Activated T-cell treated with anti-CD3 and anti-CD28 coated beads, Interleukin-2, amount 50 U/mL, for 72 hours (primary cell): ENCODE measurements at regions not wholly inside any gene's neighbourhood (a gene's known extent, or its start where the extent isn't known, plus 50 kb on each side); places are given as distances from the start of the nearest gene placed in this dataset.

Experiments used
- ATAC-seq, 2 donors: fragments of 150-1000 bp; cut with Tn5 transposase; replicated peaks in 1 of 2; 2 replicates each; pipeline ENCODE4 v1.10.0; 2021; ENCODE audit warnings: moderate library complexity in 2 of 2, mild to moderate bottlenecking in 1 of 2
- DNase-seq, 2 donors: peaks; one replicate each; pipeline ENCODE4 v3.0.0; 2021 to 2022; ENCODE audit warnings: mixed read lengths in 1 of 2
- H3K27ac Mint-ChIP-seq: one replicate; pipeline ENCODE4 v1.8.0; 2022; ENCODE audit warnings: mild to moderate bottlenecking, moderate library complexity, mixed read lengths
- H3K27me3 Mint-ChIP-seq: one replicate; pipeline ENCODE4 v1.8.0; 2022; ENCODE audit warnings: low read depth, mixed read lengths
- H3K36me3 Mint-ChIP-seq, 2 donors: one replicate each; pipeline ENCODE4 v1.8.0; 2022; ENCODE audit warnings: mixed read lengths in 2 of 2, mild to moderate bottlenecking in 1 of 2; ENCODE audit not compliant: insufficient read depth in 2 of 2
- H3K4me1 Mint-ChIP-seq: one replicate; pipeline ENCODE4 v1.8.0; 2022; ENCODE audit warnings: low read depth, mixed read lengths
- H3K4me3 Mint-ChIP-seq, 2 donors: one replicate each; pipeline ENCODE4 v1.8.0; 2022; ENCODE audit warnings: mild to moderate bottlenecking in 2 of 2, mixed read lengths in 2 of 2, moderate library complexity in 2 of 2
- H3K9me3 Mint-ChIP-seq, 2 donors: one replicate each; pipeline ENCODE4 v1.8.0; 2022; ENCODE audit warnings: mixed read lengths in 2 of 2

DNA sequence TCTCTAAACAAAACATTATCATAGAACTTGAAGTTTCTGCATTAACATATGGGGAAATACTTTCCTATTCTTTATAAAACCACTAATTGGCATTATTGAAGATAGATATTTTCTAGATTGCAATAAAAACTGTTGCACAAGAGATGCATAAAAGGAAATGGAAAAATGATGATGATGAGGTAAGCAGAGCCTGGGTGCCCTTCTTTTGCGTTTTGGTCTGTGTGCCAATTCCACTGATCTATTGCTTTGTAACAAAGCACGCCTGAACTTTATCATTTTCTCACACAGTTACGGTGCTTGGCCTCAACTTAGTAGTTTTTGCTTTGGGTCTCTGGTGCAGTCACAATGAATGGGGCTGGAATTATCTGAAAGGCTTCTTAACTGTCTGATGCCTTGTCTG lies 450.5 kb downstream of the MAFB start:
- Mint-ChIP-seq H3K9me3 (peaks cover 0 to 2% of the 10 kb centered on the region in 2 donors), H3K4me1 (no peaks in the 10 kb centered on the region), H3K27me3 (no peaks in the 10 kb centered on the region), H3K36me3 (no peaks in the 10 kb centered on the region), H3K27ac (no peak overlapping the region), H3K4me3 (no peak overlapping the region)
- DNase-seq (no peak), ATAC-seq (no peak)

DNA sequence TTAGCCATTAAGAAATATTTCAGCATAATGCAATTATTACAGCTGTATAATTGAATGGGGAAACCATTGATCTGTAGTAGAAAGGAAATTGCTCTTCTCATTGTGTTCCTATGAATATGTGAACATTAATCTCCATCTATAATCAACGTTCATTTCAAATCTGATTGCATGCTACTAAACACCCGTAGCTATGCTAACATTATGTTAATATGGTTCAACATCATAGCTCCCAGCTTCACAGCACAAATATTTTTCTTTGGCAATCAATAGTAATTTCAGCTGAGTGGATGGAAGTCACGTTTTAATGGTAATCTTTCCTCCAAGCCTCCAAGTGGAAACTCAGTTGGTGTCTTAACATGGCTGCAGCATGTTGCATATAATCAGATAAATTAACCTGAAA lies 454.4 kb downstream of the MAFB start:
- Mint-ChIP-seq H3K27me3 (no peaks in the 10 kb centered on the region), H3K4me3 (no peak overlapping the region), H3K9me3 (peaks cover 2% of the 10 kb centered on the region in 2 donors), H3K27ac (no peak overlapping the region), H3K36me3 (no peaks in the 10 kb centered on the region), H3K4me1 (no peaks in the 10 kb centered on the region)
- ATAC-seq (no peak), DNase-seq (no peak)

DNA sequence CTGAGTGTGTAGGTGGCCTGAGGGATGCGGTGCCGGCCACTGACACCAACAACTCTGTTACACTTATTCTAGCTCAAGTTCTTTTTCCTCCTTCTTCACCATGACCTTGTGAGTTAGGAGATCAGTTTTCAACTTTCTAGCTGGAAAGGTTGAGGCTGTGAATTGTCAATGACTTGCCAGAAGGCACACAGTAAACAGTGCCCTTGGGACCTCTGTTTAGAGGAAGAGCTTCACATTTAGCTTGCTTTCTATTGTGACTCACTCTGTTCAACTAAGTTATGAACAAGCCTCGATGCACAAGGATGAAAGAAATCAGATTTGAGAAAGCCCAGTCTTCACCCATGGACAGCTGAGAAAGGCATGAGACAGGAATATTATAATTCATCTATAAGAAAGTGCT lies 455.6 kb downstream of the MAFB start:
- Mint-ChIP-seq H3K9me3 (peaks cover 2% of the 10 kb centered on the region in 2 donors), H3K36me3 (no peaks in the 10 kb centered on the region), H3K4me1 (no peaks in the 10 kb centered on the region), H3K27ac (no peak overlapping the region), H3K27me3 (no peaks in the 10 kb centered on the region), H3K4me3 (no peak overlapping the region)
- DNase-seq (no peak), ATAC-seq (no peak)

DNA sequence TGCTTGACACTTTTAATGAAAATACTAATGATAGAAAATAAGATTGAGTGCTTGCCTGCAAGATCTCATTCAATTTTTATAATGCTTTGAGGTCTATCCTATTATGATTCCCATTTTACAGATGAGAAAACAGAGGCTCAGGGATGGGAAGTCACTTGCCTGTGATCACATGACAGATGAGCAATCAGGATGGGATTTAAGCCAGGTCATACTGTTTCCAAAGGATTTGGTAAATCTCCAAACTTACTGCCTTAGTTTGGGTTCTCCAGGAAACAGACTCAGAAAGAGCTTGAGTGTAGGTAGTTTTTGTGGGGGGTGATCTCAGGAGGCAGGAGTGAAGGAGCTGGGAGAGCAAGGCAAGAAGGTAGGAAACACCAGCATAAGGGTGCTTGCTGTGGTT lies 456.3 kb downstream of the MAFB start:
- Mint-ChIP-seq H3K36me3 (no peaks in the 10 kb centered on the region), H3K4me3 (no peak overlapping the region), H3K27me3 (no peaks in the 10 kb centered on the region), H3K9me3 (peaks cover 2% of the 10 kb centered on the region in 2 donors), H3K27ac (no peak overlapping the region), H3K4me1 (no peaks in the 10 kb centered on the region)
- ATAC-seq = no peak
- DNase-seq = no peak

DNA sequence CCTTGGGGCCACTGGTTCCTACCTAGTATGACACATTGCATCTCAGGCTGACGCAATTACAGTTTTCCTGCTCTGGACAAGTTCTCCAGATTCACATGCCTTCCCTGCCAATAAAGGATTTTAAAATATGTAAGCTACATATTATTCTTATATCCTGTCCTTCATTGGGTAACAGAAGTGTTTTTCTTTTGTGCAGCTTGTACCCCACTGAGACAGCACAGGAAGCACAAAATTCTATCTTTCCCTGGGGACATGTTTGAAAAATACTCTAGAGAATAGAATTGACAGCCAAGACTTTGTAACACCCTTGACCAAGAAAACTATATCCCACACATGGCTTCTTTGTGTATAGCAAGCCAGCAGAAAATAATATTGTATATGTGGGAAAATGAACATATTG lies 456.8 kb downstream of the MAFB start:
- Mint-ChIP-seq H3K27ac (no peak overlapping the region), H3K9me3 (peaks cover 2% of the 10 kb centered on the region in 2 donors), H3K27me3 (no peaks in the 10 kb centered on the region), H3K4me1 (no peaks in the 10 kb centered on the region), H3K4me3 (no peak overlapping the region), H3K36me3 (no peaks in the 10 kb centered on the region)
- DNase-seq (no peak), ATAC-seq (no peak)

DNA sequence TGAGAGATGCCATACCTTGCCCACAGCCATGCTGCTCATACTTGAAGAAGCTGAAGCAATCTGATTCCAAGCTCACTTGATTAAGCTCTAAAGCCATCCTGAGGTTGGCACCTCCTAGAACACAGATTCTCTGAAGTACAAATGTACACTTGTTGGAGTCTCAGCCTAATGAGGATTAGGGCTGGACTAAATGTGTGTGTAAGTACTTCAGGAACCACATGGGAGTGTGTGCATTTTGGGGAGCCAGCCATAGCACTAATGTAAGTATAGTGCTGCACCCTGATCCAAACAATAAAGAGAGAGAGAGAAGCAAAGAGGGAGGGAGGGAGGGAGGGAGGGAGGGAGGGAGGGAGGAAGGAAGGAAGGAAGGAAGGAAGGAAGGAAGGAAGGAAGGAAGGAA lies 458.6 kb downstream of the MAFB start:
- peaks cover 2% of the 10 kb centered on the region in 2 donors for H3K9me3 Mint-ChIP-seq
- no peak overlapping the region for H3K27ac Mint-ChIP-seq
- no peaks in the 10 kb centered on the region for H3K27me3 Mint-ChIP-seq
- ATAC-seq (no peak), DNase-seq (no peak)
- H3K36me3 Mint-ChIP-seq = no peaks in the 10 kb centered on the region
- H3K4me3 Mint-ChIP-seq = no peak overlapping the region
- H3K4me1 Mint-ChIP-seq = no peaks in the 10 kb centered on the region

DNA sequence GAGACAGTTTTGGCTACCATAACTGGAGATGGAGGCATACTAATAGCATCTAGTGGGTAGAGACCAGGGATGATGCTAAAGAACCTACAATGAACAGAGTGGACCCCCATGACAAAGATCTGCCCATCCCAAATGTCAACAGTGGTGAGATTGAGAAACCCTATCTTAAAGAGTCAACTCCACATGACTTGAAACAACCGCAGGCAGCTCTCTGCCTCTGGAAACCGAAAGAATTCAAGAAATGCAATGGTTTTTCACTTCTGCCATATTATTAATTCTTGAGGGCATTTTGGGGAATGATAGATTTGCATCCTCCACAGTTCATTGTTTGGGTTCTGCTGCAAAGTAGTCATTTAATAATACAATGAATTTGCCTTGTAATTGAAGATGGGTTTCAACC lies 463.4 kb downstream of the MAFB start:
- Mint-ChIP-seq H3K27ac (no peak overlapping the region), H3K36me3 (no peaks in the 10 kb centered on the region), H3K9me3 (peaks cover 0 to 2% of the 10 kb centered on the region in 2 donors), H3K4me3 (no peak overlapping the region), H3K4me1 (no peaks in the 10 kb centered on the region), H3K27me3 (no peaks in the 10 kb centered on the region)
- DNase-seq (no peak), ATAC-seq (no peak)

DNA sequence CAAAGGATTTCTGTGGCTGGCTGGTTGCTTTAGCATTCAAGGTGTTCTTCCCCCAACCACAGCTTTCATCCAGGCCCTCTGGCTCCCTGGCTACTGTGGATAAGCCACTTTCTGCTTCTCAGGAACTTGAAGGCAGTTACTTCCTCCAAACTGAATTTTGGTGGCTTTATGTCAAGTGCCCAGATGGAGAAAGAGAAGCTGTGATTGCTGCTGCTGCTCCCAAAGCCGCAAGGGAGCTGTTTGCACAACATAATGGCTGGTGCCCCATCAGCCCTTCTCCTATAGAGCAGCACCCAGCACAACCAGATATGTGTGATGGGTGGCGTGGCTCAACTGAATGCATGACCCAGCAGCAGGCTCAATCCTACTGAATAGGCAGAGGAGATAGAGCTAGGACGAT lies 465.2 kb downstream of the MAFB start:
- no peaks in the 10 kb centered on the region for H3K9me3 Mint-ChIP-seq
- H3K4me3 Mint-ChIP-seq = no peak overlapping the region
- no peak for DNase-seq
- no peaks in the 10 kb centered on the region for H3K4me1 Mint-ChIP-seq
- H3K36me3 Mint-ChIP-seq = no peaks in the 10 kb centered on the region
- H3K27me3 Mint-ChIP-seq = no peaks in the 10 kb centered on the region
- ATAC-seq = no peak
- no peak overlapping the region for H3K27ac Mint-ChIP-seq

DNA sequence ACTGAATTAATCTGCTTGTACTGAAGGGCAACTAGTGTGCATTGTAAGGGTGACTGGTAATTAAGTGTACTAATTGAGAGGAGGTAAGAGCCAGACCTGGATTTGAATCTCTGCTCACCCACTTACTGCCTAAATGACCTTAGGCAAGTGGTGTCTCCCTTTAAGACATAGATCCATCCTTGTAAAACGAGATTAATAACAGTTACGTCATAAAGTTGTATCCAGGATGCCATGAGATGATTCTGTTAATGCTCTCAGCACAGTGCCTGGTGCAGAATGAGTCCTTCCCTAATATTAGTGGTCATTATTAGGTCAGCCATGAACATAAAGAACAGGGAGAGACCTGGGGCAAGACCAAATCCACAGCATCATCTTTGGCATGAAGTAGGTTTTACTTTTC lies 470.1 kb downstream of the MAFB start:
- no peaks in the 10 kb centered on the region for H3K4me1 Mint-ChIP-seq
- peaks cover 2 to 5% of the 10 kb centered on the region in 2 donors for H3K9me3 Mint-ChIP-seq
- H3K4me3 Mint-ChIP-seq = no peak overlapping the region
- DNase-seq (no peak), ATAC-seq (no peak)
- H3K36me3 Mint-ChIP-seq = no peaks in the 10 kb centered on the region
- no peak overlapping the region for H3K27ac Mint-ChIP-seq
- H3K27me3 Mint-ChIP-seq = no peaks in the 10 kb centered on the region

DNA sequence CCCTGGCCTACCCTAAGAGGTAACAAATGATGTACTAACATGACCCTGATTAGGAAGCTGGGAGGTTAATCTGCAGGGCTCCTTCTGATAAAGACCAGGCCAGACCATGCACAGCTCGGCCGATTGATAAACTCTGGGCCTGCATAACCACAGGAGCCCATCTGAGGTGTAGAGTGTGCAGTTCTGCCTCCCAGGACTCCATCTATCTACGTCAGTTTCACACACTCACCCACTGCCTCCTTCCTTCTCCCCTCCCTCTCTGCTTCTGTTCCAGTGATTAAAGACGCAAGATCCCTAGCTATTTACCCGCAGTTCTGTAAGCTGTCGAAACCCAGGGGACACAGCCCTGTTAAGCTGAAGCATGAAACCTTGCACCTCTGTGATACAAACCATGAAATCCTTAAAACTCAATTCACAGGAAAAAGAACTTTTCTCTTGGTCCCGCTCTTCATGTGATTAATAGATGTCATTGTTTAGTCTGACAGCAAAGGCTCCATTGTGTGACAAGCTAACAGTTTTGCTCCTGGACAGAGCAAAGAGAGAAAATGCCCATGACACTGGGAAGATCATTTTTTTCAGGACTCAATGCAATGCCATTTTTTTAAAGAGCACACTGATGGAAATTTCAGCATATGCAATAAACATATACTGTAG lies 470.6 kb downstream of the MAFB start:
- no peak for ATAC-seq
- Mint-ChIP-seq H3K27ac (no peak overlapping the region), H3K27me3 (no peaks in the 10 kb centered on the region)

DNA sequence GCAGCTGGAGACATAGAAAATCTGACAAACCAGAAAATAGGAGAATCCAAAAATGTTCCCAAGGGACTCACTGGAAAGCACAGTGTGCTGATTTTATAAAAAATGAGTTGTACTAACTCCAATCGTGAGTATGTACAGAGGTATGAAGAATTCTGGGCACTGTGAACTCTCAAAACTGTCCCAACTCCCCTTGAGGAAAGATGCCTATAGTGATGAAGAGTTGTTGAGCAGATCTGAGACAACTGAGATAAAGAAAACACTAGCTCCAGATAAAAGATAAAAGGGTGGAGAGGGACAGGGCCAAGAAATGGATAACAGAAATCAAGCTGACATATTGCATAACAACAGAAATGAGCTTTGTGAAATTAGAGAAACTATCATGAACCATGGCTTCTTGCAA lies 481.4 kb downstream of the MAFB start:
- DNase-seq (no peak), ATAC-seq (no peak)
- Mint-ChIP-seq H3K36me3 (no peaks in the 10 kb centered on the region), H3K9me3 (no peaks in the 10 kb centered on the region), H3K4me3 (no peak overlapping the region), H3K27ac (no peak overlapping the region), H3K4me1 (no peaks in the 10 kb centered on the region), H3K27me3 (no peaks in the 10 kb centered on the region)

More for the DNA sequence above, 470.6 kb downstream of the MAFB start:
- no peak overlapping the region for H3K4me3 Mint-ChIP-seq
- H3K36me3 Mint-ChIP-seq = no peaks in the 10 kb centered on the region
- peaks cover 2 to 5% of the 10 kb centered on the region in 2 donors for H3K9me3 Mint-ChIP-seq
- no peak for DNase-seq
- no peaks in the 10 kb centered on the region for H3K4me1 Mint-ChIP-seq

DNA sequence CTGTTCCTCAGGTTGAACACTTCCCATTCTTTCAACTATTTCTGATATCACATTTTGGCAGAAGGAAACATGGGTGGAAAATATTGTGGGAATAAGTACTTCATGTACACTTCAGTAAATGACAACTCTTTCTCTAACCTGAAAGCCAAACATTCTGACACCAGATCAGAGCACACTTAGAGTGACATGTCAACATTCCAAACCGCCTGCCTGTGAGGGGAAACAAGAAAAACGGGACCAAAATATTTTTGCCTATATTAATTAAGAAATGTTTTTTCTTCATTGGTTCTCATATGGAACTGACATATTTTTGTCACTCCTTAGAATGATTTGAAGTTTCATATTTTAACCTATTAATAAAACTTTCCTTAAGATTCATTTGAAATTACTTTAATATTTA lies 483.1 kb downstream of the MAFB start:
- no peaks in the 10 kb centered on the region for H3K36me3 Mint-ChIP-seq
- ATAC-seq (no peak), DNase-seq (no peak)
- no peaks in the 10 kb centered on the region for H3K9me3 Mint-ChIP-seq
- H3K4me3 Mint-ChIP-seq = no peak overlapping the region
- H3K4me1 Mint-ChIP-seq = no peaks in the 10 kb centered on the region
- no peak overlapping the region for H3K27ac Mint-ChIP-seq
- no peaks in the 10 kb centered on the region for H3K27me3 Mint-ChIP-seq

DNA sequence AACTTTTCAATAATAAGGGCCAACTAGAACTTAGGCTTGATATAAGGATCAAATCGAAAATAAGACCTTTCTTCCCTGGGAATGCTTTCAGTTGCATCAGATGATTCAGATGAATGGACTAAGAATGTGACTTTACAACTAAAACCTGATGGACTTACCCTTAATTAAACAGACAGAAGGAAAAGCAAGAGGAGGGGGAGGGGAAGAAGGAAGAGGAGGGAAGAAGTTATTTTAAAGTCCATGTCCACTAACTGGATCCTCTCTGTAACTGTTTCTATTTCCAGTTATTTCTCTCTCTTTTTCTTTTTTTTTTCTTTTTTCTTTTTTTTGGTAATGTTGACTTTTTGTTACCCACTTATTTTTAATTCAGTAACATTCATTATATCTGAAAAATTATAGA lies 486.0 kb downstream of the MAFB start:
- no peaks in the 10 kb centered on the region for H3K36me3 Mint-ChIP-seq
- H3K9me3 Mint-ChIP-seq = no peaks in the 10 kb centered on the region
- H3K27me3 Mint-ChIP-seq = no peaks in the 10 kb centered on the region
- H3K4me3 Mint-ChIP-seq = no peak overlapping the region
- no peaks in the 10 kb centered on the region for H3K4me1 Mint-ChIP-seq
- DNase-seq = no peak
- no peak overlapping the region for H3K27ac Mint-ChIP-seq
- no peak for ATAC-seq

DNA sequence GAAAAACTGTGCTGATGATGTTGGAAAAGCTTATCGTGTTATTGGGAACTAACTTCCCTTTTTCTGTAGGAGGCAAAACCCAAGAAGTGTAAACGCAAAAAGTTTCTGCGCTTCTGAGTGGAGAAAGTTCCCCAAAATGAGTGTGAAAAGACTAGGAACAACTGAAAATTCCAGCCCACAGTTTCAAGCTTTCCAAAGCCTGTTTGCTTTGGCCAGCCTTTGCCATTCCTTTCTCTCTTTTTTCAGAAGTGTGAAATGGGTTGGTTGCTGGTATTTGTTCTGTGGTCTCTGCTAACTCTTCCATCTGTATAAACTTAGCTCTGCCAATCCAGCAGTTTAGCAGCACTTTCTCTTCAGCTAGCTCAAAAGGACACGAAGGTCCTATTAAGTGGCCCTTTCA lies 491.3 kb downstream of the MAFB start:
- H3K9me3 Mint-ChIP-seq = peaks cover 0 to 1% of the 10 kb centered on the region in 2 donors
- no peak overlapping the region for H3K27ac Mint-ChIP-seq
- H3K4me1 Mint-ChIP-seq = no peaks in the 10 kb centered on the region
- no peak overlapping the region for H3K4me3 Mint-ChIP-seq
- no peak for ATAC-seq
- no peaks in the 10 kb centered on the region for H3K27me3 Mint-ChIP-seq
- no peak for DNase-seq
- peaks cover 0 to 1% of the 10 kb centered on the region in 2 donors for H3K36me3 Mint-ChIP-seq
